ENCODE measurements at regions not wholly inside any gene's neighbourhood (a gene's known extent, or its start where the extent isn't known, plus 50 kb on each side); places are given as distances from the start of the nearest gene placed in this dataset.
A peak's percentile ranks its signal among the peaks of the same experiment; 100 is the strongest.

DNA sequence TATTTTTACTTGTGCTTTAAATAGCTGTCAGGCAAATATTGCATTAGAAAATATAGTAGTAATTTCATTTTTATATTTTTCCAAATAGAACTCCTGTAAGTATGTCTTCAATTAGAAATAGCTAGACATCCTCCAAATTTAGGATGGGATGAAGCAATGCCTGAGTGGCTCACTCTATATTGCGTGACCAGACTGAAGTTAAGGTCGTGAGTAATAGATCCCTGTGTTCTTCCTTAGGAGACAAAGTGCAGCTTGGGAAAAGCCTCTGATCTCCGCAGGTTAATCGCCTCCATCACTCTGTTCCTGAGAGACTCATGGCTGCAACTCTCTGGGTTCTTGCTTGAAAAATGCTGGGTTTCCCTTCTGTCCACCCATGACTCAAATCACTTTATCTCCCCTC lies 484.8 kb upstream of the ANKRD30A start:
- TF ChIP-seq, protein P1, sequence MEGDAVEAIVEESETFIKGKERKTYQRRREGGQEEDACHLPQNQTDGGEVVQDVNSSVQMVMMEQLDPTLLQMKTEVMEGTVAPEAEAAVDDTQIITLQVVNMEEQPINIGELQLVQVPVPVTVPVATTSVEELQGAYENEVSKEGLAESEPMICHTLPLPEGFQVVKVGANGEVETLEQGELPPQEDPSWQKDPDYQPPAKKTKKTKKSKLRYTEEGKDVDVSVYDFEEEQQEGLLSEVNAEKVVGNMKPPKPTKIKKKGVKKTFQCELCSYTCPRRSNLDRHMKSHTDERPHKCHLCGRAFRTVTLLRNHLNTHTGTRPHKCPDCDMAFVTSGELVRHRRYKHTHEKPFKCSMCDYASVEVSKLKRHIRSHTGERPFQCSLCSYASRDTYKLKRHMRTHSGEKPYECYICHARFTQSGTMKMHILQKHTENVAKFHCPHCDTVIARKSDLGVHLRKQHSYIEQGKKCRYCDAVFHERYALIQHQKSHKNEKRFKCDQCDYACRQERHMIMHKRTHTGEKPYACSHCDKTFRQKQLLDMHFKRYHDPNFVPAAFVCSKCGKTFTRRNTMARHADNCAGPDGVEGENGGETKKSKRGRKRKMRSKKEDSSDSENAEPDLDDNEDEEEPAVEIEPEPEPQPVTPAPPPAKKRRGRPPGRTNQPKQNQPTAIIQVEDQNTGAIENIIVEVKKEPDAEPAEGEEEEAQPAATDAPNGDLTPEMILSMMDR (conservative IDR thresholded peaks at IDR 0.05; ENCODE audit: low read depth, low read length): no peak
- 0 out of 2 replicates have a peak, but pooled peaks have one; percentile 4 for TF ChIP-seq CEBPB (IDR thresholded peaks at IDR 0.05; ENCODE audit: low read depth, low read length)
- TF ChIP-seq SMC3 (IDR thresholded peaks at IDR 0.05; ENCODE audit: low read depth, low read length): no peak
- TF ChIP-seq POLR2A (IDR thresholded peaks at IDR 0.05; ENCODE audit: low read depth, low read length): no peak
- TF ChIP-seq RFX5 (IDR thresholded peaks at IDR 0.05; ENCODE audit: low read depth, low read length): no peak
- TF ChIP-seq BHLHE40 (IDR thresholded peaks at IDR 0.05; ENCODE audit: low read depth, low read length): no peak
- TF ChIP-seq, protein P2, sequence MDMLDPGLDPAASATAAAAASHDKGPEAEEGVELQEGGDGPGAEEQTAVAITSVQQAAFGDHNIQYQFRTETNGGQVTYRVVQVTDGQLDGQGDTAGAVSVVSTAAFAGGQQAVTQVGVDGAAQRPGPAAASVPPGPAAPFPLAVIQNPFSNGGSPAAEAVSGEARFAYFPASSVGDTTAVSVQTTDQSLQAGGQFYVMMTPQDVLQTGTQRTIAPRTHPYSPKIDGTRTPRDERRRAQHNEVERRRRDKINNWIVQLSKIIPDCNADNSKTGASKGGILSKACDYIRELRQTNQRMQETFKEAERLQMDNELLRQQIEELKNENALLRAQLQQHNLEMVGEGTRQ (IDR thresholded peaks at IDR 0.05; ENCODE audit: low read depth, low read length): no peak
- no peak for TF ChIP-seq MAFK (IDR thresholded peaks at IDR 0.05; ENCODE audit: low read depth, low read length)

Measured in IMR-90 (cell line).